PC-3 (cell line): ENCODE measurements at regions not wholly inside any gene's neighbourhood (a gene's known extent, or its start where the extent isn't known, plus 50 kb on each side); places are given as distances from the start of the nearest gene placed in this dataset.

Source experiments
- EZH2phosphoT487 ChIP-seq: fragments of 300-600 bp; sonication (generic); IDR thresholded peaks from 2 replicates; pipeline ENCODE4 v1.6.1; 2018; ENCODE audit warnings: mild to moderate bottlenecking, antibody characterized with exemption, low read length, borderline replicate concordance
- TF ChIP-seq, protein P1 (sequence below): fragments of 300-600 bp; sonication (generic); conservative IDR thresholded peaks from 2 replicates; pipeline ENCODE4 v1.5.1; 2017; ENCODE audit warnings: antibody characterized with exemption, low read depth, mild to moderate bottlenecking, low read length

GRCh38 chr3:155029941-155030340 lies 50.2 kb upstream of the MME start:
- no peak for TF ChIP-seq EZH2phosphoT487
- TF ChIP-seq, protein P1, sequence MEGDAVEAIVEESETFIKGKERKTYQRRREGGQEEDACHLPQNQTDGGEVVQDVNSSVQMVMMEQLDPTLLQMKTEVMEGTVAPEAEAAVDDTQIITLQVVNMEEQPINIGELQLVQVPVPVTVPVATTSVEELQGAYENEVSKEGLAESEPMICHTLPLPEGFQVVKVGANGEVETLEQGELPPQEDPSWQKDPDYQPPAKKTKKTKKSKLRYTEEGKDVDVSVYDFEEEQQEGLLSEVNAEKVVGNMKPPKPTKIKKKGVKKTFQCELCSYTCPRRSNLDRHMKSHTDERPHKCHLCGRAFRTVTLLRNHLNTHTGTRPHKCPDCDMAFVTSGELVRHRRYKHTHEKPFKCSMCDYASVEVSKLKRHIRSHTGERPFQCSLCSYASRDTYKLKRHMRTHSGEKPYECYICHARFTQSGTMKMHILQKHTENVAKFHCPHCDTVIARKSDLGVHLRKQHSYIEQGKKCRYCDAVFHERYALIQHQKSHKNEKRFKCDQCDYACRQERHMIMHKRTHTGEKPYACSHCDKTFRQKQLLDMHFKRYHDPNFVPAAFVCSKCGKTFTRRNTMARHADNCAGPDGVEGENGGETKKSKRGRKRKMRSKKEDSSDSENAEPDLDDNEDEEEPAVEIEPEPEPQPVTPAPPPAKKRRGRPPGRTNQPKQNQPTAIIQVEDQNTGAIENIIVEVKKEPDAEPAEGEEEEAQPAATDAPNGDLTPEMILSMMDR = no peak
